HCT116 (cell line): ENCODE measurements at regions not wholly inside any gene's neighbourhood (a gene's known extent, or its start where the extent isn't known, plus 50 kb on each side); places are given as distances from the start of the nearest gene placed in this dataset.

Source experiments
- ATAC-seq: fragments of 200-7000 bp; cut with Tn5 transposase; 2 replicates; pipeline ENCODE4 v1.9.1; 2020; ENCODE audit warnings: mild to moderate bottlenecking, moderate library complexity
- BruUV-seq: library from RNA; stranded (reverse); fragments of 400-500 nt; replicated peaks from 2 replicates; lab custom pipeline; 2021; lab: Mats Ljungman, UMichigan
- CTCF ChIA-PET: fragments of 300-600 bp; sonication (Branson Sonifier 250); formaldehyde crosslinking; loops from one replicate; lab custom pipeline; 2021; ENCODE audit warnings: antibody characterized with exemption; lab: Charles Lee
- POLR2A ChIA-PET: fragments of 300-600, 350-600 bp; sonication (Branson Sonifier 250); formaldehyde crosslinking; loops from one replicate; lab custom pipeline; 2021; ENCODE audit warnings: antibody characterized with exemption; lab: Charles Lee
- RAD21 ChIA-PET, 2 experiments: fragments of 300-600 bp; sonication (Branson Sonifier 250); formaldehyde crosslinking; loops; one replicate each; lab custom pipeline; 2023; ENCODE audit warnings: low total read pairs in 2 of 2; ENCODE audit not compliant: uncharacterized antibody in 2 of 2, unreplicated experiment in 2 of 2, low non-redundant PET in 1 of 2; lab: Charles Lee
- DNase-seq: peaks from one replicate; pipeline ENCODE4 v3.0.0-alpha.2; 2010; ENCODE audit warnings: low read depth, low spot score
- H2AFZ ChIP-seq: fragments of 200-600 bp; shearing (Covaris generic), sonication (generic); 2 replicates; pipeline ENCODE4 v1.6.1; 2017; ENCODE audit warnings: low read depth, mixed run types, mixed read lengths, antibody characterized with exemption, low read length; ENCODE audit not compliant: poor library complexity, severe bottlenecking
- H3K27ac ChIP-seq: 2 replicates; pipeline ENCODE4 v1.5.1; 2012; ENCODE audit warnings: low read depth, low read length
- H3K27me3 ChIP-seq: fragments of 200-600 bp; sonication (generic); 2 replicates; pipeline ENCODE4 v1.6.1; 2016; ENCODE audit warnings: mixed run types, low read length, mixed read lengths; ENCODE audit not compliant: insufficient read depth
- H3K36me3 ChIP-seq, 2 experiments: fragments of 200-500 bp in 1 of 2; fragments of 200-600 bp in 1 of 2; sonication (Bioruptor generic) in 1 of 2; sonication (generic) in 1 of 2; 2 replicates each; pipeline versions ENCODE4 v1.5.1 to v1.6.1; 2014 to 2016; ENCODE audit warnings: low read length in 2 of 2, inconsistent platforms in 1 of 2, mixed read lengths in 1 of 2, mixed run types in 1 of 2; ENCODE audit not compliant: insufficient read depth in 2 of 2, control insufficient read depth in 1 of 2
- H3K4me1 ChIP-seq, 2 experiments: fragments of 200-600 bp in 1 of 2; sonication (generic) in 1 of 2; 2 replicates each; pipeline versions ENCODE4 v1.5.1 to v1.6.1; 2012 to 2017; ENCODE audit warnings: low read length in 2 of 2, inconsistent platforms in 1 of 2, mild to moderate bottlenecking in 1 of 2, mixed read lengths in 1 of 2, mixed run types in 1 of 2, moderate library complexity in 1 of 2; ENCODE audit not compliant: insufficient read depth in 2 of 2, control insufficient read depth in 1 of 2
- H3K4me2 ChIP-seq: fragments of 200-600 bp; sonication (generic); 2 replicates; pipeline ENCODE4 v1.6.1; 2017; ENCODE audit warnings: mixed run types, low read length, mixed read lengths
- H3K4me3 ChIP-seq, 2 experiments: fragments of 200-600 bp in 1 of 2; sonication (generic) in 1 of 2; replicated peaks in 1 of 2; 2 replicates each; pipeline ENCODE4 v1.5.1; 2011 to 2016; ENCODE audit warnings: low read length in 2 of 2, control low read depth in 1 of 2, low read depth in 1 of 2, mild to moderate bottlenecking in 1 of 2, mixed read lengths in 1 of 2, mixed run types in 1 of 2
- H3K79me2 ChIP-seq: fragments of 200-600 bp; sonication (generic); 2 replicates; pipeline ENCODE4 v1.6.1; 2017; ENCODE audit warnings: mild to moderate bottlenecking, mixed run types, low read length, moderate library complexity, mixed read lengths; ENCODE audit not compliant: insufficient read depth
- H3K9ac ChIP-seq: fragments of 200-600 bp; sonication (generic); 2 replicates; pipeline ENCODE4 v1.6.1; 2016; ENCODE audit warnings: low read length, mixed read lengths
- H3K9me2 ChIP-seq: fragments of 200-600 bp; sonication (generic), shearing (Covaris generic); 2 replicates; pipeline ENCODE4 v1.6.1; 2017; ENCODE audit warnings: mixed run types, mild to moderate bottlenecking, moderate library complexity; ENCODE audit not compliant: insufficient read depth
- H3K9me3 ChIP-seq, 2 experiments: fragments of 200-500 bp in 1 of 2; fragments of 200-600 bp in 1 of 2; sonication (Bioruptor generic) in 1 of 2; sonication (generic) in 1 of 2; 2 replicates each; pipeline ENCODE4 v1.6.1; 2014 to 2017; ENCODE audit warnings: low read length in 2 of 2, mixed read lengths in 2 of 2, inconsistent platforms in 1 of 2, low read depth in 1 of 2, mild to moderate bottlenecking in 1 of 2, mixed run types in 1 of 2, moderate library complexity in 1 of 2; ENCODE audit not compliant: control insufficient read depth in 1 of 2, insufficient read depth in 1 of 2
- H4K20me1 ChIP-seq: fragments of 200-600 bp; sonication (generic), shearing (Covaris generic); 2 replicates; pipeline ENCODE4 v1.6.1; 2017; ENCODE audit warnings: mixed run types, mild to moderate bottlenecking, moderate library complexity; ENCODE audit not compliant: insufficient read depth
- ATF3 ChIP-seq: IDR thresholded peaks from 2 replicates; pipeline ENCODE4 v1.6.1; 2012
- CBX3 ChIP-seq: IDR thresholded peaks from 2 replicates; pipeline ENCODE4 v1.6.1; 2012; ENCODE audit warnings: low read depth
- CEBPB ChIP-seq: IDR thresholded peaks from 2 replicates; pipeline ENCODE4 v1.6.1; 2012; ENCODE audit warnings: low read depth
- EZH2 ChIP-seq: fragments of 200-600 bp; sonication (generic); IDR thresholded peaks from 2 replicates; pipeline ENCODE4 v1.6.1; 2017; ENCODE audit warnings: antibody characterized with exemption, mixed run types
- EZH2phosphoT487 ChIP-seq: fragments of 200-600 bp; IDR thresholded peaks from 2 replicates; pipeline ENCODE4 v1.6.1; 2018; ENCODE audit warnings: antibody characterized with exemption, borderline replicate concordance
- JUND ChIP-seq: IDR thresholded peaks from 2 replicates; pipeline ENCODE4 v1.6.1; 2012
- POLR2A ChIP-seq: IDR thresholded peaks from 2 replicates; pipeline ENCODE4 v1.7.0; 2011; ENCODE audit warnings: borderline replicate concordance; ENCODE audit not compliant: insufficient read depth, insufficient read length; ENCODE audit errors: extremely low read depth
- RAD21 ChIP-seq: IDR thresholded peaks from 2 replicates; pipeline ENCODE4 v1.6.1; 2012; ENCODE audit warnings: low read depth, mild to moderate bottlenecking
- REST ChIP-seq: IDR thresholded peaks from 2 replicates; pipeline ENCODE4 v1.6.1; 2012; ENCODE audit warnings: low read depth
- SP1 ChIP-seq: IDR thresholded peaks from 2 replicates; pipeline ENCODE4 v1.6.1; 2012; ENCODE audit warnings: low read depth
- SRF ChIP-seq: IDR thresholded peaks from 2 replicates; pipeline ENCODE4 v1.6.1; 2012; ENCODE audit warnings: low read depth
- TCF7L2 ChIP-seq: IDR thresholded peaks from 2 replicates; pipeline ENCODE4 v1.7.0; 2011; ENCODE audit warnings: borderline replicate concordance, inconsistent platforms; ENCODE audit not compliant: insufficient read depth, insufficient read length; ENCODE audit errors: extremely low read depth
- ZBTB33 ChIP-seq: IDR thresholded peaks from 2 replicates; pipeline ENCODE4 v1.6.1; 2011; ENCODE audit warnings: mild to moderate bottlenecking, low read length, moderate library complexity; ENCODE audit not compliant: insufficient replicate concordance; ENCODE audit errors: extremely low read depth
- ZNF274 ChIP-seq: fragments of 200-500 bp; sonication (Bioruptor generic); IDR thresholded peaks from 2 replicates; pipeline ENCODE4 v1.6.1; 2014; ENCODE audit warnings: mild to moderate bottlenecking, low read depth, low read length, inconsistent platforms
- intact Hi-C: fragments of 100-400 bp; cut with micrococcal nuclease; formaldehyde crosslinking; loops from 2 replicates; pipeline ENCODE4 v1.10.0; 2022

GRCh38 chrX:137297167-137297566, 263.4 kb upstream of the GPR101 start:
- no peaks in the 10 kb centered on the region for H3K9me2 ChIP-seq
- no peaks in the 10 kb centered on the region for H3K27me3 ChIP-seq
- no peaks in the 10 kb centered on the region for H3K79me2 ChIP-seq
- no peak overlapping the region for H2AFZ ChIP-seq
- no peaks in the 10 kb centered on the region for H3K9me3 ChIP-seq
- POLR2A ChIA-PET: no interaction called here
- RAD21 ChIA-PET: no interaction called here
- H3K4me2 ChIP-seq: no peak overlapping the region
- H3K4me3 ChIP-seq: no peak overlapping the region
- CTCF ChIA-PET: no interaction called here
- no peak overlapping the region for H3K9ac ChIP-seq
- no peaks in the 10 kb centered on the region for H3K36me3 ChIP-seq
- TF ChIP-seq CEBPB (no peak), TCF7L2 (no peak), POLR2A (no peak), REST (no peak), SRF (no peak), EZH2phosphoT487 (no peak), ATF3 (no peak), EZH2 (no peak), JUND (no peak), CBX3 (no peak), SP1 (no peak), ZNF274 (no peak), RAD21 (no peak), ZBTB33 (no peak)
- TF ChIP-seq, all 23 proteins: peak for 0
- no TSS peak for BruUV-seq
- Histone ChIP-seq H3K4me1 (no peaks in the 10 kb centered on the region), H4K20me1 (no peaks in the 10 kb centered on the region), H3K27ac (no peak overlapping the region)
- intact Hi-C loops: no loop called here
- no peak for DNase-seq
- ATAC-seq: no peak
